Chondrocyte (in vitro differentiated cells): ENCODE measurements at regions not wholly inside any gene's neighbourhood (a gene's known extent, or its start where the extent isn't known, plus 50 kb on each side); places are given as distances from the start of the nearest gene placed in this dataset.
A peak's percentile ranks its signal among the peaks of the same experiment; 100 is the strongest.

ENCODE experiments used
- DNase-seq: peaks from one replicate; pipeline ENCODE4 v3.0.0; 2021; ENCODE audit warnings: mixed read lengths, low spot score
- H3K27ac Mint-ChIP-seq: one replicate; pipeline ENCODE4 v1.8.0; 2021; ENCODE audit warnings: mild to moderate bottlenecking, moderate library complexity, mixed read lengths; ENCODE audit not compliant: unreplicated experiment
- H3K27me3 Mint-ChIP-seq: 2 replicates; pipeline ENCODE4 v1.8.0; 2021; ENCODE audit warnings: low read depth, mixed read lengths
- H3K36me3 Mint-ChIP-seq: 2 replicates; pipeline ENCODE4 v1.8.0; 2021; ENCODE audit warnings: low read depth, mixed read lengths
- H3K4me1 Mint-ChIP-seq: 2 replicates; pipeline ENCODE4 v1.8.0; 2021; ENCODE audit warnings: low read depth, mild to moderate bottlenecking, mixed read lengths
- H3K4me3 Mint-ChIP-seq: one replicate; pipeline ENCODE4 v1.8.0; 2021; ENCODE audit warnings: mild to moderate bottlenecking, moderate library complexity, mixed read lengths; ENCODE audit not compliant: unreplicated experiment
- H3K9me3 Mint-ChIP-seq: 2 replicates; pipeline ENCODE4 v1.8.0; 2021; ENCODE audit warnings: low read depth, mixed read lengths
- CTCF ChIP-seq: fragments of 200-600 bp; sonication (generic); IDR thresholded peaks from 2 replicates; pipeline ENCODE4 v1.5.0; 2021; ENCODE audit warnings: antibody characterized with exemption, mild to moderate bottlenecking, moderate library complexity

GRCh38 chr11:104725796-104726408, 172.4 kb downstream of the CASP12 start:
- Mint-ChIP-seq H3K36me3 (peaks cover 2% of the 10 kb centered on the region), H3K27me3 (no peaks in the 10 kb centered on the region), H3K4me3 (no peak overlapping the region), H3K27ac (no peak overlapping the region), H3K4me1 (no peaks in the 10 kb centered on the region), H3K9me3 (peaks cover 16% of the 10 kb centered on the region)
- DNase-seq = no peak
- no peak for TF ChIP-seq CTCF

- H3K36me3 Mint-ChIP-seq = no peaks in the 10 kb centered on the region
- TF ChIP-seq CTCF = no peak
- no peak for DNase-seq
Measured at GRCh38 chr11:104713401-104713800, 184.9 kb downstream of the CASP12 start.

GRCh38 chr11:104705490-104706190, 192.6 kb downstream of the CASP12 start:
- no peak for TF ChIP-seq CTCF
- Mint-ChIP-seq H3K9me3 (no peaks in the 10 kb centered on the region), H3K4me3 (no peak overlapping the region), H3K36me3 (no peaks in the 10 kb centered on the region), H3K27me3 (no peaks in the 10 kb centered on the region), H3K4me1 (peaks cover 30% of the 10 kb centered on the region), H3K27ac (peak overlapping the region; percentile 56)
- DNase-seq = no peak

More at GRCh38 chr11:104713401-104713800, 184.9 kb downstream of the CASP12 start:
- Mint-ChIP-seq H3K4me3 (no peak overlapping the region), H3K9me3 (no peaks in the 10 kb centered on the region), H3K4me1 (no peaks in the 10 kb centered on the region), H3K27ac (no peak overlapping the region), H3K27me3 (no peaks in the 10 kb centered on the region)

GRCh38 chr11:104704888-104705287, 193.4 kb downstream of the CASP12 start:
- Mint-ChIP-seq H3K4me3 (no peak overlapping the region), H3K27ac (no peak overlapping the region), H3K4me1 (peaks cover 33% of the 10 kb centered on the region), H3K9me3 (no peaks in the 10 kb centered on the region), H3K27me3 (no peaks in the 10 kb centered on the region), H3K36me3 (no peaks in the 10 kb centered on the region)
- TF ChIP-seq CTCF = no peak
- no peak for DNase-seq

- DNase-seq = no peak
- no peak for TF ChIP-seq CTCF
- Mint-ChIP-seq H3K36me3 (no peaks in the 10 kb centered on the region), H3K4me1 (peaks cover 33% of the 10 kb centered on the region), H3K9me3 (no peaks in the 10 kb centered on the region), H3K4me3 (no peak overlapping the region), H3K27ac (no peak overlapping the region), H3K27me3 (no peaks in the 10 kb centered on the region)
Measured at GRCh38 chr11:104704146-104704830, 194.0 kb downstream of the CASP12 start.
